NCI-H1105 (cell line): ENCODE measurements at regions not wholly inside any gene's neighbourhood (a gene's known extent, or its start where the extent isn't known, plus 50 kb on each side); places are given as distances from the start of the nearest gene placed in this dataset.
"Not testable (repeated sequence)": the region's sequence is repeated elsewhere in the genome, so short reads cannot be mapped to it uniquely, and the experiment has no call there.

Experiments
- DNase-seq: peaks from one replicate; lab custom pipeline; 2025; lab: John Stamatoyannopoulos, UW

DNA sequence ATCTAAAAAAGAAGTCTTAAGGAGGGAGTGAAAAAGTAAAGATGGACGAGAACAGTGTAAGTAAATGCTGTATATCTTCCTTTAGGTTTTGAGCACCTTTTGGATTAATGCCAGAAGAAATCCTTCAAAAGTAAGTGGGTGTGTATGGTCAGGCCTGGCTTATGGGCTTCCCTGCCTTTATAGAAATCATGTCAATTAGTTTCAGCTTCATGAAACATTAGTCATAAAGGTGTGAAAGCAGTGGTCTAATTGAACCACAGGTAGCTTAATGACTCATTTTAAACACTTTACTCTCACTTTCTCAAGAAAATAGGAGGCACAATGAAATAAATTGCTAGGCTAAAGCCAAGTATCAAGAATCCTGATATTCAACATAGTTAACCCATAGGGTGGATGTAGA, 467.4 kb upstream of the DPPA4 start:
- no peak for DNase-seq

DNA sequence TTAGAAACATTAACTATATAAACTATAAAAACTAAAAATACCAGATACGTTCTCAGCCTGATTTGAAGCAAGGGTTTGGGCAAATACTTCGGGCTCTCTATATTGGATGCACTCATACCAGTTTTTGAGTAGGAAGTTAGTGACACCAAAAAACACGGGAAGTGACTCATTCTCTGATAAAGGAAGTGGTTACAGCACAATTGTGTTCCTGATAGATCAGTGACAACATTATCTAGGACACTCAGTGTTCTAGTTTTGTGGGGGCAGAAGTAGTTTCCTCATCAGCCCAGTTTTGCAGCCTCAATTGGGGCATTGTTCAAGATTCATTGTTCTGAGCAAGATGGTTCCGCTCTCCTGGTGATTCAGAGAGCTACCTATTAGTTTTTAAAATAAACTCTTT, 469.6 kb upstream of the DPPA4 start:
- DNase-seq: no peak

DNA sequence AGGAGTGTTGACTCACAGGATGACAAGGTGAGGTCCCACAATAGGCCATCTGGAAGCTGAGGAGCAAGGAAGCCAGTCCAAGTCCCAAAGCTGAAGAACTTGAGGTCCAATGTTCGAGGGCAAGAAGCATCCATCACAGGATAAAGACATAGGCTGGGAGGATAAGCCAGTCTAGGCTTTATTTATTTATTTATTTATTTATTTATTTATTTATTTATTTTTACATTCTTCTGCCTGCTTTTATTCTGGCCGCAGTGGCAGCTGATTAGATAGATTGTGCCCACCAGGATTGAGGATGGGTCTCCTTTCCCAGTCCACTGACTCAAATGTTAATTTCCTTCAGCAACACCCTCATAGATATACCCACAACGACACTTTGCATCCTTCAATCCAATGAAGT, 472.2 kb upstream of the DPPA4 start:
- no peak for DNase-seq

DNA sequence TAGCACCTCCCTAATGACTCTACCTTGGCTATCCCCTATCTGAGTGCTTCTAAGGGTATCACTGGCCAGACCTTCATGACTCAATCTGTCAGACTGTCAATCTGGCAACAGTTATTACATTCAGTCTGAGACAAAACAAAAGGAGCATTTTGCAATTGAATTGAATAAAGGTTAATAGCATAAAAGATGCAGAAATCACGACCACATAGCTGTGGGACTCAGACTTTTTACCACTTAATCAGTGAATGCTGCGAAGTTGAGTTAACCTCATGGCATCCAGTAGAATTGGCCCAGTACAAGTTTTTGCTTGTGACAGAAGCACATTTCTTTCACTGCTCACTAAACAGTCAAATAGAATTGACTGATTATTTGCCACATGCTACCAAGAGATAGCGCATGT, 480.7 kb upstream of the DPPA4 start:
- DNase-seq: no peak

DNA sequence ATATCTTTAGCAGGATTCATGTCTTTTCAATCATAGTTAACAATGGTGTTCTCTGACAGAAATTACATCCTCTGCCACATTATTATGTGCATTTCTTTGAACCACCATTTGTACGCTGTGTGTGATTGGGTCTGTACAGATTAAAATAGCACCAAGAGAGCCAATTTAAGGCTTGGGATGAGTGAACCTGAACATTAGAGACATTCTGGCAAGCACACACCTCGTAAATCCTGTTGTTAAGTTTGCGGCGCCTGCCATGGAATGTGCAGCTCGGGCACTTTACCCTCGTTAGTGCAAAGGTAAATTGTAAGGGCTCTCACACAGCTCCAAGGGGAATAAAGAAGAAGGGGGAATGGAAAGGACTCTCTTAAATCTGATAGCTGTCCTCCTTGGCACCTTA, 482.4 kb upstream of the DPPA4 start:
- DNase-seq: no peak

DNA sequence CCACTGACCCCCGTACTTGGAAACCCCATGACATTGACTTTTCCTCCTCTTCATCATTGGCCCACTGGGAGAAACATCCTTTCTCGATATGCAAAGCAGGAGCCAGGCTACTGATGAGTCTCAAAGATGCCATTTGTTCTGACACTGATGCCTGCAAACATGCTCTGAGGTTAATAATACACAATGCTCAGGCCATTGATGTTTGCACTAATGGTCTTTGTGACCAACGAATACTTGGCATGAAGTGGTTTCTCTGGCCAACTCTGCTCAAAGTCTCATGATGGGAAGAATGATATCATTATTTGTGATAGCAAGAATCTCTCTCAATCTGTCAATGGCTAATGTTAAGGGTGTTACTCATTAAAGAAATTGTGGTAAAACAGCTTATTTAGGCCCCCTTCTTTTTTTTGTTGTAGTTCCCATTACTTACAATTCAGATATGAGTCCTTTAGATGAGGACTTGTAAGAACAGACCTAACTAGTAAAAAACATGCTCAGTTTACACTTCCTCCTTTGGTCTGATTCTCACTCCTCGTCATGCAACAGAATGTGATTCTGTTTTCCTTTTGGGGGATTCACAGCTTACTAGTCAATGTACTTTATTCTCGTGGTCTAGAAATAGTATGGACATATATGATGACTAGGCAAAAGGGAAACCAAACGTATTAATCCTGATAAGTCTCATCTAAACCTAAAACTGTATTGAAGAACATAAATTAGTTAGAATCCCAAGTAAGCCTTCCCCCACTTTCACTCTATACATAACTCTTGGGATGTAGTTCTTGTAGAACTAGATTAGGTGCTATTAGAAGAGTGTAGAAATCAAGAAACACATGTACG, 488.8 kb upstream of the DPPA4 start:
- no peak for DNase-seq

DNA sequence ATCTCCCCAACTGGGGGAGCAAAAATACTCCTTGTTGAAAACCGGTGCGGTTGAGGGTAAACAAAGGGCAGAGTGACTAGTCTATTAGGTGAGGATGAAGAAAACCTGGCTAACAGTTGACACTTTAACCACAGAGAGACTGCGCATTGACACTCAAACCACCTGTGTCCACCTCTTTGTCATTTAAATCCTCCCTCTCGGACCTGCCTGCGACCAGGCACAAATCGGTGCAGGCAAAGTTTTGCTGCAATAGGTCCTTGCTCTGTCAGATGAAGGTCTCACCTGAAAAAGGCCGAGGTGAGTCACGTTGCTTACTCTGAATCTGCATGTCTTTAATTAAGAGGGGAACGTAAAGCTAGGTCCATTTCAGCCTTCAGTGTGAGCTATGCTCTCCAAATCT, 494.1 kb upstream of the DPPA4 start:
- no peak for DNase-seq

DNA sequence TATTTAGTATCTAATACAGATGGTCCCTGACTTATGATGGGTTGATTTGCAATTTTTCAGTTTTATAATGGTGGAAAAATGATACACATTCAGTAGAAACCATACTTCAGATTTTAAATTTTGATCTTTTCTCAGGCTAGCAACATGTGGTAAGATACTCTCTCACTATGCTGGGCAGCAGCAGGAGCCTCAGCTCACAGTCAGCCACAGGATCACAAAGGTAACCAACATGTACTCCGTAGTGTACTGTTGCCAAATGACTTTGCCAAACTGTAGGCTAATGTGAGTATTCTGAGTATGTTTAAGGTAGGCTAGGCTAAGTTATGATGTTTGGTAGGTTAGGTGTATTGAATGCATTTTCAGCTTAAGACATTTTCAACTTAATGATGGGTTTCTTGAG, 498.6 kb upstream of the DPPA4 start:
- DNase-seq: no peak

DNA sequence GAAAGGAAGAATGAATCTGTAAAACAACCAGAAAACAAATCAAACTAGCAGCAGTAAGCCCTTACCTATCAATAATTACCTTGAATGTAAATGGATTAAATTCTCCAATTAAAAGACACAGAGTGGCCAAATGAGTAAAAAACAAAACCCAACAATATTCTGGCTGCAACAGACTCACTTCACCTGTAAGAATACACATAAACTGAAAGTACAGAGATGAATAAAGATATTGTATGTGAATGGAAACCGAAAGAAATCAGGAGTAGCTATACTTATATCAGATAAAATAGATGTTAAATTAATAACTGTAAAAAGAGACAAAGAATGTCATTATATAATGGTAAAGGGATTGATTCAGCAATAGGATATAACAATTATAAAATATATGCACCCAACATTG, 514.5 kb upstream of the DPPA4 start:
- no peak for DNase-seq

DNA sequence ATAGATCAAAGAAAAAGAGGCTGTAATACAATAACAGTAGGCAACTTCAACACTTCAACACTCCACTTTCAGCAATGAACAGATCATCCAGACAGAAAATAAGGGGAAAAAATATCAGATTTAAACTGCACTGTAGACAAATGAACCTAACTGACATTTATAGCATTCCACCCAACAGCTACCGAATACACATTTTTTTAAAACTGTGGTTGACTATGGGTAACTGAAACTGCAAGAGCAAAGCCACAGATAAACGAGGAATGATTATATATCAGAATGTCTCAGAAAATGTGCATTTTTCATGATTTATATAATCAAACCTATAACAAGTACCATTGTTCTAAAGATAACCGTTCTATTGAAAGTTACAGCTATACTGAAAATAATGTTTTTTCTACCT, 514.9 kb upstream of the DPPA4 start:
- no peak for DNase-seq

DNA sequence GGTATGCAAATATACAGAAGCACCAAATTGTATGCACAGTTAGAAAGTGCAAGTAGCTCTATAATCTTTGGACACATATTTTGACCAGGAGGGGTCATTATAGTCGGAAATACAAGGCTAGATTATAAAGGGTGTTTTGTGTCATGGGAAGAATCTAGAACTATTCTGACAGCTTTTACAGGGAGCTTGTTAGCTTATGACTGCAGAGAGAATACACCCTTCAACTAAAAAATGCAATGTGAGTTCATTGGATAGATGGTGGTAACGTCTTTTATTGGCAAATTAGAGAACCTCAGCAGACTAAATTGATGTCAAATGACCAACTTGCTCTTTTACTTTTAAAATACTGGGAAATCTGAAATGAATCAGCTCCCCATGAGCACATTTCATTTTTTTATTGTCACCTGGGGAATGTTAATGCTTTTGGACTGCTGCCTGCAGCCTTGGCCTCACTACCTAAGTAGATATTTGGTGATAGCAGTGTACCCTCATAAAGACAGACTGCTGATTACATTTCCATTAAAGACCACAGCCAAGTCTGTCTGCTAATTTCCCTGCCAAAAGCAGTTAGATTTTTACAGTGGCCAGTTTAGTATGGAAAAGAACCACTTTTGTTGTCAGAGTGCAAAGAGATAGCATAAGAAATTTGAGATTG, 515.9 kb upstream of the DPPA4 start:
- no peak for DNase-seq

DNA sequence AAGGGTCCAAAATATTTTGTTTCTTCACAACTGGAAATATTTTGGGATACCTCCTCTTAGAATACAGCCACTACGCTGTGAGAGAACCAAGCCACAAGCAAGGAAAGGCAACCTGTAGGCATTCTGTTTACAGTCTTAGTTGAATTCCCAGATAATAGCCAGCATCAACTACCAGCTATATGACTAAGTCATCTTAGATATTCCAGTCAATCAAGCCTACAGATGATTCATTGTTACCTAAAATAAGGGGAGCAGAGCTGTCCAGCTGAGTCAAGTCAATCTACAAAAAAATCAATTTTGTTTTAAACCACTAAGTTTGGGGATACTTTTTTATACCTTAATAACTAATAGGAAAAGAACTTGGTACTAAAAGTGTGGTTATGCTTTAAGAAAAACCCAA, 526.4 kb upstream of the DPPA4 start:
- no peak for DNase-seq

DNA sequence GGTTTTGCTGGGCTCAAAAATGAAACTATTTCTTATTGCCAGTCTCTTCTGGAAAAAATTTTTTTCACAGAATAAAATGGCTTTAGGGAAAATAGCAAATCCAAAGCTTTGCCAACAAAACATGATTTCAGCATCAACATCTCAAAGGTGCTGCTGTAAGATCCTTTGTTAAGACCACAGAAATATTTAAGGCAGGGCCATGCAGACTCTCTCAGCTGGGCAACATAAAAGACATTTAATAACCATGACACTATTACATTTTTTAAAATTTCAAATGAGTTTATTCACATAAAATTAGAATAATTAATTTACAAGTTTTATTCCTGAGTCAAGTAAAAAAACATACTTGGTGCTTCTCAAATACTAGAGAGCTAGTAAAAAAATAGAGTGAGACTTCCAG, 527.1 kb upstream of the DPPA4 start:
- DNase-seq: no peak

DNA sequence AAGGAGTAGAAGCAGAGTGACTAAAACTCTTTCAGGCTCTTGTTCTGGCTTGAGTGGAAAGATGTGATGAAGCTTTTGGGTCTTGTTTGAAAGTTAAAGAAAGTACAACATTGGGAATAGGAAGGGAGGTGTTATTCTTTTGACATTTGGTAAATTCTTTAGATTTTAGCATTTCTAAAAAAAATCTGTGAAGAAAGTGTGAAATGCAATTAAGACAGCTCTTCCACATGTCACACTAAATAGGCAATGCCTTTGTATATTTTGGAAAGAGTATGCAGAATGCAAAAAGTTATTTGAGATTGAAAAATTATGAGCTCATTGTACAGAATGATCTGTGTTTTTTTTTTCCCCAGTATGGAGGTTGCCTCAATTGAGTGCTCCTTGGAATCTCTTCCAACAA, 532.2 kb upstream of the DPPA4 start:
- no peak for DNase-seq

DNA sequence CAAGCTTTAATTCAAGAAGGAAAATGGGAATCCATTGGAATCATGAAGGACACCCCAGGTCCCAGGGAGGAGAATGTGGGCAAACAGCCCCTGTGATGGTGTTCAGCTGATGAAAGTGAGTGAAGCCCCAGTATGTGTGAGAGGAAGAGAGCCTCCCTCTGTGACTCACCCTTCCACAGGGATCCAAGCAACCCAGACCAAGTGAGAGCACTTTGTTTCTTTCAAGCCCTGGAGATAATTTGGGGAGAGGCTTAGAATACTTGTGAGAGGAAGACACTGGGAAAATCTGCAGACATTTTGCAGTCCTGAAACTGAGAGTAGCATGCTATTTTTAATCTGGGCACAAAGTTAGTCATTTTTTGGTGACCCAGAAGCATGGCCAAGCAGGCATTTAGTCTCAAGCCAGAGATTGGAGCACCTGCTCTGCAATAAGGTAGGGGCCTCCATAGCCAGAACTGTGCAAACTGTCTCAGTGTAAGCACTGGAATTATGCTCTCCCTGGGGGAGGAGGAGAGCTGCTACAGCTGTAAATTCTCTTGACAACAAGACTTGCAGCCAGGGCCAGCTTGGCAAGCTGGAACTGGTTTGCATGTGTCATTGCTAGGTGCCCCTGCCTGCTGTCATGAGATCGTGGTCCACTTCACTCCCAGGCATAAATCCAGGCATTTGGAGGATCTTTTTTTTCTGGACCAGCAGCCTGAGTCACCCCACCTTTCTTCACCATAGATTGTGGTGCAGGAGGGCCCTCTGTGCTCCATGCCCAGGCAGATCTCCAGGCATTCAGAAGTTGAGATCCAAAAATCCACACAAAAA, 537.8 kb upstream of the DPPA4 start:
- DNase-seq: no peak

DNA sequence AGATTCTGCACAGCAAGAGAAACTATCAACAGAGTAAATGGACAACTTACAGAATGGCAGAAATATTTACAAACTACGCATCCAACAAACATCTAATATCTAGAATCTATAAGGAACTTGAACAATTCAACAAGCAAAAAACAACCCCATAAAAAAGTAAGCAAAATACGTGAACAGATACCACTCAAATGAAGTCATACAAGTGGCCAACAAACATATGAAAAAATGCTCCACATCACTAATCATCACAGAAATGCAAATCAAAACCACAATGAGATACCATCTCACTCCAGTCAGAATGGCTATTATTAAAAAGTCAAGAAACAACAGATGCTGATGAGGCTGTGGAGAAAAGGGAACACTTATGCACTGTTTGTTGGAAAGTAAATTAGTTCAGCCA, 540.3 kb upstream of the DPPA4 start:
- DNase-seq: not testable (repeated sequence)

DNA sequence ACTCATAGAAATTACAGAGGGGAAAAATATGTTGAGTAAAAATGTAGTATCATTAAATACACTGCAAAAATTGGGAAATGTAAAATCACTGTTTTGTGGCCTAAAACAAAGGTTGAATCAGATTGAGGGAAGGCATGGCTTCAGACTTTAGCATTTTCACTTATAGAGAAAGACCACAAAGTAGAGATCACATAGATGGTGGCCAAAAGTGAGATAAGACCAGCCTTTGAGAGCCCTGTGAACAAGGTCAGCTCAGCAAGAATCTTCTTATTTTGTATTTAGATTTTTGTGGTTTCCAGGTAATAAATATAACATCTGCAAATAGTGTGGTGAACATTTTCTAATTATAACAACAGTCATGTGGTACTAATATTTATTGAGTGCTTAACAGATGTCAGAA, 544.8 kb upstream of the DPPA4 start:
- no peak for DNase-seq

DNA sequence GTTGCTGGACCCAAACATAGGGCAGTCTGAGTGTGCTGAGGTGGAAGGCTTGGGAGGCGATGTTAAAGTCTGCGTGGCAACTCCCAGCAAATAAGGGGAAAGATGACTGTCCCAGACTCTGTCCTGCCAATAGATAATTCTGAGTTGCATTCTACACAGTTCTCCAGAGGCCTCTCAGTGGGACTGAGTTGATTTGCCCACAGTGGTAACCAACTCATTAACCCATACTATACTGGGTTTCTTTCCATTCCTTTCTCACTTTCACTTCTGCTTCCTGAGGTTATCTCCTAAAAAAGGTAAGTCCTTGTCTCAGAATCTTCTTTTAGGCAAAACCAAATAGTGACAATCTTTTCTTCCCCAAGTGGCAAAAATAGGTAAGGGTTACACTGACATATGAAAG, 549.9 kb upstream of the DPPA4 start:
- no peak for DNase-seq

DNA sequence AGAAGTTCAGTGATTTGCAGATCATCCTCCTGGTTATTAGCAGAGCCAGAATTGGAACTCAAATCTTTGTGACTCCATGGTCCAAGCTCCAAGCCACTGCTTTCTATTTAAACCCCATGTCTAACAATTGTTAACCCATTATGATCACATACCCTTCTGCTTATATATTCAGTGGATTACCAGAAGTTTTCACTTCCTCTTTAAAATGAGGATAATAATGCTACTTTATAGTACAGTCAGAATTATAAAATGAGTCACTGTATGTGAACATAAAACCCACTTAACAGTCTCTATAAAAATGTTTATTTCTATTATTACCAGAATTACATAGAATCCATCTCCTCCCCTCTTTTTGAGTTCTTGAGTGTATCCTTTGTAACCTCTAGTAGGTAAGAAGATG, 550.7 kb upstream of the DPPA4 start:
- DNase-seq: no peak

DNA sequence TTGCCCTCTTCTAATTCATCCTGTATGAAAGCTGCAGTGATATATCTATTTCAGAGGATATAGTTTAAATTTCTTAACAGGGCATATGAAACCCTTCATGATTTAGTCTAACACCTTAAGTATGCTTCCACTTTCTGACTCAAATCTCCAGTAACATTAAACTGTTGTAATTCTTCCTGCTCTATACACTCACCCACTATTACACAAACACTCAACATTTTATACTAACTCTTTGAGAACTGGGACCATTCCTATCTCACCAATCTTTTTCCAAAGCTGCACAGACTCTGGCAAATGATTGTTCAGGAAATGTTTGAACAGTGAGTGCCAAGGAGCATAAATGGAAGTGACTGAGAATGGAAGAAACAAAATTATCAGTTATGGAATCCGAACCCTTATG, 560.4 kb upstream of the DPPA4 start:
- no peak for DNase-seq

DNA sequence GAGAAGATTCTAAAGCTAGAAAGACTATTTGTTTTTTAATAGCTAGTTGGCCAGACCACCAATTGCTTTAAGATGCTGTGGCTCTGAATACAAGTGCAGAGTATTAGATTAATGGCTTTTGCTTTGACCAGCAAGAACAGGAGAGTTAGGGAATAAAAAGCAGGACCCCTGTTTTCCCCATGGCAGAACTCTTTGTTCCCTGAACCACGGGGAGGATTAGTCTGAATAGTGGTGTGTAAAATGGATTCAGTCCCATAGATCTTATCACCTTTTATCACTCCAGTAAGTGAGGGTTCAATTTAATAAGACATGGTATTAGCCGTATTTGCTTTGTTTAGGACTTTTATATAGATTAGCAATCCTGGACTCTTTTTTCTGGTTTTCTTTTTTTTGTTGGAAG, 562.6 kb upstream of the DPPA4 start:
- no peak for DNase-seq

DNA sequence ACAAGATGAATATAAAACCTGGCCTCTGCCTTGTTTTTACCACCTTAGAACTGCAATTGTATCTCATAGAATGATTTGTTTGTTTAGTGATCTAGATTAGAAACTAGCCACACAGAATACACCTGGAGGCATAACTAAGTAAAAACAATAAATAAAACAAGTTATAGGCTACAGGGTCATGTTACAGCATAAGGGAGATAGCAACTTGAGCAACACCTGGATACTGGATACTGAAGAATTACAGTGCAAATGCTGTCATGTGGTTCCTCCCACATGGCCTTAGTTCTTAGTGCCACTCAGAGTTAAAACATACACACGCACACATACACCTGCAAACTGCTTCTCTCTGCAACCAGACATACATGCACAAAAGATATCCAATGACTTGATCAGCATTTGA, 563.4 kb upstream of the DPPA4 start:
- DNase-seq: peak; percentile 45

DNA sequence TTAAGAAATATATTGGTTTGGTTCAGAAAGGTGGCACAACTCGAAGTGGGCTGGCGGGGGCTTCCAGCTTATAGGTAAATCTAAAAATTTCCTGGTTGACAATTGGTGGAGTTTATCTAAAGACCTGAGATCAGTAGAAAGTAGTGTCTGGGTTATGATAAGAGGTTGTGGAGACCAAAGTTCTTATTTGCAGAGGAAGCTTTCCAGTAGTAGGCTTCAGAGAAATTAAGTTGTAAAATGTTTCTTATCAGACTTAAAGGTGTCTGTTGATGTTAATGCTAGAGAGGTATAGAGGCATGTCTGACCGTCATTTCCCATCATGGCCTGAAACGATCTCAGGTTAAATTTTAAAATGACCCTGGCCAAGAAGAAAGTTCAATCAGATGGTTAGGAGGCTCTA, 565.2 kb upstream of the DPPA4 start:
- no peak for DNase-seq
